ENCODE measurements at regions not wholly inside any gene's neighbourhood (a gene's known extent, or its start where the extent isn't known, plus 50 kb on each side); places are given as distances from the start of the nearest gene placed in this dataset.

DNA sequence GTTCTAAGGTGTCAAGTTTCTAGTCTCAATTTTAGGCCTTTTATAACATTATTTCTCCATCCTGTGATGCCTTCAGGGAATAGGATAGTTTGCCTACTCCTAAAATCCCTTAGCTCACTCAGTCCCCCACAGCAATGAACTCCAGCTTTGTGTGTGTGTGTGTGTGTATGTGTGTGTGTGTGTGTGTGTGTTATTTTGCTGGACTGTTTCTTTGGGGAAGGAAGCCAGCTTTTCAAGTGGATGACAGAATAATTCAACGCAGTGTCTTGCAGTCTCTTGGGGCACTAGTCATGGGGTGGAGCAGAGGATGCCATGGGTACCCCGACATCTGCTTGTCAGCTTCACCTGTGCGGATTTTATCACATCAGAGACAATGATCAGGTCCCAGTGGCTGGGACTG, 262.8 kb upstream of the DAPK1 start:
- no peak for DNase-seq
- intact Hi-C loops (cut with DNase I): no loop called here
- Histone ChIP-seq H3K4me3 (no peak overlapping the region), H3K27me3 (no peaks in the 10 kb centered on the region), H3K4me1 (no peaks in the 10 kb centered on the region), H3K9me3 (no peaks in the 10 kb centered on the region), H3K36me3 (no peaks in the 10 kb centered on the region), H3K27ac (no peak overlapping the region), H3K9ac (ENCODE audit: low read depth in 2 of 2, low read length in 2 of 2) (no peak overlapping the region)
- TF ChIP-seq, protein P1, sequence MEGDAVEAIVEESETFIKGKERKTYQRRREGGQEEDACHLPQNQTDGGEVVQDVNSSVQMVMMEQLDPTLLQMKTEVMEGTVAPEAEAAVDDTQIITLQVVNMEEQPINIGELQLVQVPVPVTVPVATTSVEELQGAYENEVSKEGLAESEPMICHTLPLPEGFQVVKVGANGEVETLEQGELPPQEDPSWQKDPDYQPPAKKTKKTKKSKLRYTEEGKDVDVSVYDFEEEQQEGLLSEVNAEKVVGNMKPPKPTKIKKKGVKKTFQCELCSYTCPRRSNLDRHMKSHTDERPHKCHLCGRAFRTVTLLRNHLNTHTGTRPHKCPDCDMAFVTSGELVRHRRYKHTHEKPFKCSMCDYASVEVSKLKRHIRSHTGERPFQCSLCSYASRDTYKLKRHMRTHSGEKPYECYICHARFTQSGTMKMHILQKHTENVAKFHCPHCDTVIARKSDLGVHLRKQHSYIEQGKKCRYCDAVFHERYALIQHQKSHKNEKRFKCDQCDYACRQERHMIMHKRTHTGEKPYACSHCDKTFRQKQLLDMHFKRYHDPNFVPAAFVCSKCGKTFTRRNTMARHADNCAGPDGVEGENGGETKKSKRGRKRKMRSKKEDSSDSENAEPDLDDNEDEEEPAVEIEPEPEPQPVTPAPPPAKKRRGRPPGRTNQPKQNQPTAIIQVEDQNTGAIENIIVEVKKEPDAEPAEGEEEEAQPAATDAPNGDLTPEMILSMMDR (IDR thresholded peaks at IDR 0.05): no peak

DNA sequence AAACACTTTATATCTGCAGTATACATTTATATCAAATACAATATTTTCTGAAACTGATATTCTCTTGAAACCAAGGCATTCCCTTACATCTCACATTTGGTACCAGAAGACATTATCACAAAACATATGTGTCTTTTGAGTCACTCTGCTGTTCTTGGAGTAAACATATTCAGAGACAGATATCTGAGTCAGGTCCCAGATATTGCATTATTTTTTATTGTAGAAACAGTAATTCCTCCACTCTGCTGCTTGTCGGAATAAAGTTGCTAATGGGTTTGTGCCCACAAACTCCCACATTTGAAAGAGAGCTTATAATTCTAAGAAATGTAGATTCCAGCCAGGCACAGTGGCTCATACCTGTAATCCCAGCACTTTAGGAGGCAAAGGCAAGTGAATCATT, 261.1 kb upstream of the DAPK1 start:
- Histone ChIP-seq H3K27me3 (no peaks in the 10 kb centered on the region), H3K4me3 (no peak overlapping the region), H3K9ac (ENCODE audit: low read depth in 2 of 2, low read length in 2 of 2) (no peak overlapping the region), H3K36me3 (no peaks in the 10 kb centered on the region), H3K9me3 (no peaks in the 10 kb centered on the region), H3K27ac (no peak overlapping the region), H3K4me1 (no peaks in the 10 kb centered on the region)
- DNase-seq: no peak
- intact Hi-C loops (cut with DNase I): no loop called here
- TF ChIP-seq, protein P1 (IDR thresholded peaks at IDR 0.05): no peak

DNA sequence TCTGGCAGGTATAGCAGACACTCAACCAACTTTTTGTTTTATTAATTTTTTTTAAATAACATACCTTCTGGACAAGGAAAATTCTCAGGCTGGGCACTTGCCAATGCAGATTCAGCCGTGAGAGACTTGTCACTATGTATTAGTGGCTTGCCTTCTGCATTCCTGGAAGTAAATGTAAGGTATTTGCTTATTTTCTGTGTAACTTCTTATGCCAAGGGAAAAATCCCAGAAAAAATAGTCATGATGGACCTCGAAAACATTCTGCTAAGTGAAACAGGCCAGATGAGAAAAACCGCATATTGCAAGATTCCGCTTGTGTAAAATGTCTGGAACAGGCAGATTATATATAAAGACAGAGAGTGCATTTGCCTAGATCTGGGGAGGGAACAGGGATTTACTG, 260.3 kb upstream of the DAPK1 start:
- no peaks in the 10 kb centered on the region for H3K4me1 ChIP-seq
- H3K27me3 ChIP-seq: no peaks in the 10 kb centered on the region
- no peak overlapping the region for H3K9ac ChIP-seq (ENCODE audit: low read depth in 2 of 2, low read length in 2 of 2)
- no peak overlapping the region for H3K27ac ChIP-seq
- TF ChIP-seq, protein P1 (IDR thresholded peaks at IDR 0.05): no peak
- intact Hi-C loops (cut with DNase I): no loop called here
- H3K4me3 ChIP-seq: no peak overlapping the region
- no peak for DNase-seq
- H3K36me3 ChIP-seq: no peaks in the 10 kb centered on the region
- no peaks in the 10 kb centered on the region for H3K9me3 ChIP-seq

DNA sequence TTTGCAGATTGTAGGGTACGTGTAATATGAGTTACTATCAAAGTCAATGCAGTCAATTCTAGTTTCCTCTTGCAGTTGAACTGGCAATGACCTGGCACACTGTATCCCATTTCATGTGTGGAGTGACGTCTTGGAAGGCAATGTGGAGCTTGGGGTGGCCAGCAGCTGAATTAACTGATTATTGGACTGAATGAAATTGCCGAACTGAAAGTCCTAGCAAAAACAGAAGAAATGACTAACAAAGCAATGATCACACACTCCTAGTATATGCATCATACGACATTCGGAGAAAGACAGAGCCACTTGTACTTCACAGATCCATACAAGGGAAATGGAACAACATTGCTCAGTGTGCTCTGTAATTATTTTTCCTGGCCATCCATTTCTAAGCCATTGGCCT, 259.1 kb upstream of the DAPK1 start:
- no peak for DNase-seq
- Histone ChIP-seq H3K27ac (no peak overlapping the region), H3K9me3 (no peaks in the 10 kb centered on the region), H3K4me1 (no peaks in the 10 kb centered on the region), H3K27me3 (no peaks in the 10 kb centered on the region), H3K4me3 (no peak overlapping the region), H3K36me3 (no peaks in the 10 kb centered on the region), H3K9ac (ENCODE audit: low read depth in 2 of 2, low read length in 2 of 2) (no peak overlapping the region)
- TF ChIP-seq, protein P1 (IDR thresholded peaks at IDR 0.05): no peak
- intact Hi-C loops (cut with DNase I): no loop called here

DNA sequence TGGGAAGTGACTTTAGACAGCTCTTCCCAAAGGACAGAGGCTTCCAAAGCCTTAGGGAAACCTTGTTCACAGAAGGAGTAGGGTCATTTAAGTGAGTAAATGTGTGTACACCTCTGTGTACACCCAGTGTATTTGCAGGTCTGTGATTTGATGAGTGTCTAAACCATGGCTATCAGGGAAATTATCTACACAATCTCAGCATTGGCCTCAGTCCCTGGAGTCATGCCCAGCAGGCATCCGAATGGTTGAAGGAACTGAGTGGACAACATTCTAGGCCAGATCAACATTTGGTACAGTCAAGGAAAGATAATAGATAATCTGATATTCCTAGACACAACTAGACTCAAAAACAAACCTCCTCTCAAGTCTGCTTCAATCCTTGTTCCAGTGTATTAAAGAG, 258.4 kb upstream of the DAPK1 start:
- DNase-seq: no peak
- no peak overlapping the region for H3K27ac ChIP-seq
- H3K27me3 ChIP-seq: no peaks in the 10 kb centered on the region
- H3K4me3 ChIP-seq: no peak overlapping the region
- no peaks in the 10 kb centered on the region for H3K9me3 ChIP-seq
- H3K9ac ChIP-seq (ENCODE audit: low read depth in 2 of 2, low read length in 2 of 2): no peak overlapping the region
- TF ChIP-seq, protein P1 (IDR thresholded peaks at IDR 0.05): no peak
- H3K4me1 ChIP-seq: no peaks in the 10 kb centered on the region
- no peaks in the 10 kb centered on the region for H3K36me3 ChIP-seq
- intact Hi-C loops (cut with DNase I): no loop called here

DNA sequence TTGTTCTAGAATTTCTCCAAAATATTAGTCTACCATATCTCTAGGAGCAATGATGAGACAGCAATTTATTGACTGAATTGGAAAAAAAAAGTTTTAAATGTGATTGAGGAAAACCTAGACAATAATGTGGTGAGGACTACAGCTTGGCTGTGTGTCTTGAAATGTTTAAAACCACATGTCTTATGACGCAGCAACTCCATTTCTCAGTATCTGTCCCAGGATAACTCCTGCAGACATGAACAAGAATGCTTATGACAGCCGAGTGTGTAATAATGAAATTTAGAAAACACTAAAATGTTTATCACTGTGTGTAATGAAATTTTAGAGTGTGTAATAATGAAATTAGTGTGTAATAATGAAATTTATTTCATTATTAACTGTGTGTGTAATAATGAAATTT, 254.1 kb upstream of the DAPK1 start:
- no peak overlapping the region for H3K4me3 ChIP-seq

More for the DNA sequence above, 254.1 kb upstream of the DAPK1 start:
- Histone ChIP-seq H3K9me3 (no peaks in the 10 kb centered on the region), H3K27me3 (no peaks in the 10 kb centered on the region), H3K27ac (no peak overlapping the region), H3K4me1 (no peaks in the 10 kb centered on the region), H3K36me3 (no peaks in the 10 kb centered on the region), H3K9ac (ENCODE audit: low read depth in 2 of 2, low read length in 2 of 2) (no peak overlapping the region)
- intact Hi-C loops (cut with DNase I): no loop called here
- DNase-seq: no peak
- TF ChIP-seq, protein P1 (IDR thresholded peaks at IDR 0.05): no peak
